Stimulated activated naive CD4-positive, alpha-beta T cell treated with Interleukin-2 at 50 U/mL for 16 hours (primary cell): ENCODE measurements at regions not wholly inside any gene's neighbourhood (a gene's known extent, or its start where the extent isn't known, plus 50 kb on each side); places are given as distances from the start of the nearest gene placed in this dataset.

Source experiments
- DNase-seq: peaks from one replicate; lab custom pipeline; 2025; lab: John Stamatoyannopoulos, UW

- DNase-seq = no peak
Observed at GRCh38 chr14:71711125-71711524, 221.1 kb upstream of the RGS6 start.

- DNase-seq = no peak
Observed at GRCh38 chr14:71711619-71712018, 220.6 kb upstream of the RGS6 start.

DNA sequence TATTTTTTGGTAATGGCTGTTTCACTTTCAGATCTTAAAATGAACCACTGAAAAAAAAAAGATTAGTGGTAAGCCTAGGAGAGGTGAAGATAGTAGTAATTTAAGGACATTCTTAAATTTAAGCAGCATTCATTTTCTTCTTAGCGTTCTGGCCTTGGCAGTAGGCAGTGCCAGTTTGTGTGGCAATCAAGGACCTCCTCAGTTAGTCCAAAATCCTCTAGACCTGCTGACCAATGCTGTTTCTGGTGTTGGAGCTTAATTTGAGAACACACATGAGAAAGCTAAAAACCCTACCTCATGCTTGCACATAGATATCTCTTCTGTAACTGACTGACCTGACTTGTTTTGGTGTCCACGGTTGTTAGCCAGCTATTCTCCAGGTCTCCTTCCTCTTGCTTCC lies 219.8 kb upstream of the RGS6 start:
- DNase-seq = no peak

GRCh38 chr14:71713016-71713415 lies 219.2 kb upstream of the RGS6 start:
- DNase-seq = no peak

- DNase-seq = no peak
Observed at GRCh38 chr14:71713451-71713850, 218.8 kb upstream of the RGS6 start.

DNA sequence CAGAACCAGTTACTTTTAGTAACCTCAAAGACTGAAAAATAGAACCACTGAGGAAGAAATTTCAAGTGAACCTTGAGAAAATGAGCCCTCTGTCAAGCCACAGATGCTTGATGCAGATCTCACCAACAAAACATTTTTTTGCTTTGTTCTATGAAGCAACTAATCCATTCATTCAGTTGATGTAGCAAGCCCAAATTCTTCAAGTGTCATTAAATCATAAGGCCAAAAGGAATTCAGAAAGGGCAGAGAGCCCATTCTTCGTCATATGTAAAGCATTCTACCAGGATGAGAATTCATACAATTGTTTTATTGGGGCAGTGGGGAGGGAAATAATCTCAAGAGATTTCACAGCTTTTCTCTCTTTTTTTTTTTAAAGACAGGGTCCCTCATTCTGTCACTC lies 218.0 kb upstream of the RGS6 start:
- no peak for DNase-seq

- no peak for DNase-seq
Observed at GRCh38 chr14:71716041-71716772, 216.0 kb upstream of the RGS6 start.

GRCh38 chr14:71720978-71721624 lies 211.1 kb upstream of the RGS6 start:
- DNase-seq = no peak

DNA sequence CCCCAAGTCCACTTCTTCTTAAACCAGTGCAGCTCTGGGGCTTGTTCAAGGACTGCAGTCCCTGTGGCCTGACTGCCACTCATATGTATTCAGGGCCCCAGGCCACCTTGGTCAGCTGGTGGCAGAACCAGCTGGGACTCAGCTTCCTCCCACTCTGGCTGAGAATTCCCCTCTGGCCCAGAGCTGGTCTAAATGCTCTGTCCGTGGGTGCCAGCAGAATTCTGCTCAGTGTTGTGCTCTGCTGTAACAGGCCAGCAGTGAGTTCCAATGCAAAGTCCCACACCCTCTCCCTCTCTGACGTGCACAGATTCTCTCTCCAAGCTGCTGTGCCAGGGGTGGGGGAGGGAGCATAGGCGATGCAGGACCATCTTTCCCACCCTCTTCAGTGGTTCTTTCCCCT lies 210.4 kb upstream of the RGS6 start:
- no peak for DNase-seq

DNA sequence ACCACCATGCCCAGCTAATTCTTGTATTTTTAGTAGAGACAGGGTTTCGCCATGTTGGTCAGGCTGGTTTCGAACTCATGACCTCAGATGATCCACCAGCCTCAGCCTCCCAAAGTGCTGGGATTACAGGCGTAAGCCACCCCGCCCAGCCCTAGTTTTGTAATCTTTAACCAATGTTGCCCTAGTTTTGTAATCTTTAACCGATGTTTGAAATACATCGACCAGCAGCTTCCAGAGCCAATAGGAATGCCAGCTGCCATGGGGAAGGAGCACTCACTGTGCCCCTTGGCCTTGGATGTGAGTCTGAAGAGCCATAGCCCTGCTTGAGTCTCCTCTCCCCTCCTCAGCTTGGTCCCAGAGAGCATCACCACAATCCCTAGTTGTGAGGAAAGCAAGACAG lies 209.3 kb upstream of the RGS6 start:
- no peak for DNase-seq

DNA sequence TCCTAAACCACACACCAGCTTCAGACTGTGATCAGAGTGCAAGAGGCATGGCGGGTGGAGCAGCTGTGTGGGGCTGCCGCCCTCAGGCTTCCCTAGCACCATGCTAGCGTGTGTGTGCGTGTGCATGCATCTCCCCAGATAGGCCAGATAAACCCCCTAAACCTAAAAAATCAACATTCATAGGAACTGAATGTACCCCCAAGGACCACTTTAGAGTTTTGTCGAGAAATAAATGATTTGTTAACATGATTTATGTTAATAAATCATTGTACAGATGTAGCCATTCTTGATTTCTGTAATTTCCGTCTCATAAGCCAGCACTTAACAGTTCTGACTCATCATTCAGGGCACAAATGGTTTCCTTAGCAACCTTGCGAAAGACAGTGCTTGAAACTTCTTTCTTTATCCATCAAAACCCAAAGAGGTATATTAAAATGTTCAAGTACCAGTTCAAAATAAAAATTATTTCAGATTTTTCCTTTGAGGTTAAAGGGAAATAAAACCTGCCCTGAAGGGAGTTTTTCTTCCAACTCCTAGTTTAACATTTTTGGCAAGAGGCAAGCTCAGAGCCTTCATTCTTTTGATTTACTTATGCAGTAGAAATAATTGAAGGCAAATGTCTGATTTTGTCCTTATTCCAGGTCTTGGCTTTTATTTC lies 206.2 kb upstream of the RGS6 start:
- no peak for DNase-seq

- DNase-seq = no peak
Observed at GRCh38 chr14:71726580-71727021, 205.6 kb upstream of the RGS6 start.

DNA sequence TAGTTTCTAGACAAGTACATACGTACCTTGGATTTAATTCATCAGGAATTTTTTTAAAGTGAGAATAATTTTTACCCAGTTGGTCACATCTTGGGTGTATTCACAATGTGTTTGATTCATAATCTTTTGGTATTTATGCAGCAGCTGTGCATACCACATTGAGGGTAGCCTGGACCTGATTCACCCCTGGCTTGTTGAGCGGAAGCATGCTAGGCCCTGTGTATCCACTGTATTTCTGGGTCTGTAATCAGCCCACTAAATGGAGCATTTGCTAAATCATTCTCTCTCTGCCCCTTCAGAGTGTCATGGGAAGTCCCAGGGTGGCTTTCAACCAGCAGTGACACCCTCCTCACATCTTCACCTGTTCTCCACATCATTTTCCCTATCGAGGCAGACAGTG lies 203.8 kb upstream of the RGS6 start:
- DNase-seq = no peak

DNA sequence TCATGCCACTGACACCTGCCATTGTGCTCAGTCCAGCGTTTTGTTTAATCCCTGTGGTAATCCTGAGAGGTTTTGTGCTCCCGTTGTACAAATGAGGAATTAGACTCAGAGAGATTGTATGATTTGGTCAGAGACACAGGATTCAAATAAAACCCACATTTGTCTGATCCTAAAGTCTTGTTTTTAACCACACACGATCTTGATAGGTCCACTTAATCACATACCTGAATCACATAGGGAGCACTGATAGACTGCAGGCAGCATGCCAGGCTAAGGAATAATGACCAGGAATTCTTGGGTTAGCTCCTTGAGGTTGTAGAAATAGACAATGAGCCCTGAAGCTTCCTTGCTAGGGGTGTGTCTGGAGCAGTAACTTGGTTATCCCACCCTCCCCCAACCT lies 202.6 kb upstream of the RGS6 start:
- DNase-seq = no peak

DNA sequence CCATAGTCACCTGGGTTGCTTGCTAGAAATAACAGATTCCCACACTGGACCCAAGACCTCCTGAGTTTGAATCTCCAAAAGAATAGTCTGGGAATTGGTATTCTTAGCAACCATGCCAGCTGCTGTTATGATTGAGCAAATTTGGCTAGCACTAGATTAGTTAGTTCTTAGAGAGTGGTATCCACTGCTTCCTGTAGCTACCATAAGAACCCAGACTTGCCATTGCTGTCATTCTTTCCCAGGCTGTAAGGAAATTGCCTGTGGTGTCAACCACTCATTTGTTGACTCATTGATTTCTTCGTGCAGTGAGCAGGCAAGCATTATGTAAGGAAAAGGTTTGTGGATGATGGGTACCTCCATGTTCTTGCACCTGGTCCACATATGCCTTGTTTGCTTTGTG lies 201.8 kb upstream of the RGS6 start:
- DNase-seq = no peak

- DNase-seq = no peak
Observed at GRCh38 chr14:71731096-71731495, 201.1 kb upstream of the RGS6 start.

GRCh38 chr14:71733210-71733883 lies 198.9 kb upstream of the RGS6 start:
- no peak for DNase-seq

DNA sequence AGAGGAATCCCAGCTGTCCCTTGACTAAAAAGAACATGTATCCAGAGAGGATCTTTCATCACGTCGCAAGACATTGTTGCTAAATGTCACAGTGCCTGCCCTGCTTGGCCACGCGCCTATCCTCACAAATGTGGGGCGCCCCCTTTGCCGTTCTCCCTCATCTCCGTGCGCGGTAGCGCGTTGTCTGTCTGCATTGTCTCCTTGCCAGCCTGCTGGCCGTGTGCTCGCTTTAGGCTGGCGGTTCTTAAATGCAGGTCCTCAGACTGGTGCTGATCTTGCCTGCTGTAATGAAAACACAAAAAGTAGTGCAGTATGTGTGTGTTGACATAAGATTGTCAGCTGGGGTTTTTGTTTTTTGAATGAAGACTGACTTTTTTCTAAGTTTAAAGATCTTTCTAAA lies 198.2 kb upstream of the RGS6 start:
- DNase-seq = no peak

- DNase-seq = no peak
Observed at GRCh38 chr14:71734885-71735284, 197.3 kb upstream of the RGS6 start.

- DNase-seq = no peak
Observed at GRCh38 chr14:71737760-71738159, 194.5 kb upstream of the RGS6 start.

DNA sequence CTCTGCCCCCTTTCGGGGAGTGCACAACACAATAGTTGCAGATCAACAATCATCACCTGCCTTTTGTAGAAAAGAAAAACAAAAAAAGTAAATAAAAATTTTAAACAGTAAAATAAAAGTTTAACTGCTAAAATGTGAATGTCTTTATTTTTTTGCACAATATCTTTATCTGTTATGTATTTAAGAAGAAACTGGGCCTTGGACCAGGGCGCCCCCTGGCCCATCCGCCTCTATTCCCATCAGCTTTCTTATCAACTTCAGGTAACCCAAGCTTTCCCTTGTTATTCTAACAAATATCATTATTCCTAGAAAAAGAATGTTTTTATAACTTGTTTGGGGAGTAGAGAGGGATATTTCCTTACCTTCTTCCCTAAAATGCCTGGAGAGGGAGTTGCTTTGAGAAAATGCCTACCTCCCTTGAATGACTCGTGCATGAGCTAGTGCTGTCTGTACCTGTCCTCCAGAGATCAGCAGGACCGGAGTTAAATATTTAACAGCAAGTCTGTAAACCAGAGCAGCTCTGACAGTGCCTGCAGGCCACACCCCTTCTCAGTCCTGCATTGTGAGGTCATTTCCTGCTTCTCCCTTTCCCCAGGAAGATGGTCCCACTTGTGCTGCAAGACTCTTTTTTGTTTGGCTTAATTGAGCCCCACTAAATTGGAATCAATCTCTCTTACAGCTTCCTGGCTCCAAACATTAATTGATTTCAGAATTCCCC lies 192.8 kb upstream of the RGS6 start:
- no peak for DNase-seq

DNA sequence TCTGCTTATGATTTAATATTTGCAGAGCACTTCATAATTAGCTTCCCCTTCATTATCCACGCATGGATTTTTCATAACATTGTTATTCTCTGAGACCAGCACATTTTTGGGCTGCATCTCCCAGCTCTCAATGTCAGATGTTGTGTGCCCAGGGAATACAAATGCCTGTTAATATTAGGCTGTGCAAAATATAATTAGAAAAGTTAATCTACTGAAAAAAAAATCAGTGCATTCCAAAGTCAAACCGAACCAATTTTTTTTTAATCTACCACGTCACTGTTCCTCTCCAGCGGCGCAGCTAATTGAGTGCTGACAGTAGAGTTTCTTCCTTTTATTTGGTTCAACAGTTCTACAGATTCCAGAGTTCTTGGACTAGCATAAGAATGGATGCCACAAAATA lies 191.0 kb upstream of the RGS6 start:
- no peak for DNase-seq
